IMR-90 (cell line): ENCODE measurements at regions not wholly inside any gene's neighbourhood (a gene's known extent, or its start where the extent isn't known, plus 50 kb on each side); places are given as distances from the start of the nearest gene placed in this dataset.

Experiments used
- ATAC-seq: fragments of 200-7000 bp; cut with Tn5 transposase; 2 replicates; pipeline ENCODE4 v1.9.1; 2020; ENCODE audit warnings: low read depth, mild to moderate bottlenecking, moderate library complexity
- BruUV-seq: library from RNA; stranded (reverse); fragments of 400-500 nt; replicated peaks from 2 replicates; lab custom pipeline; 2021; lab: Mats Ljungman, UMichigan
- CTCF ChIA-PET: fragments of 300-600 bp; formaldehyde crosslinking; extraction: SDS; loops from one replicate; lab custom pipeline; 2021; ENCODE audit warnings: antibody characterized with exemption; lab: Yijun Ruan, JAX
- POLR2A ChIA-PET: fragments of 300-600 bp; sonication (Branson Sonifier 250); formaldehyde crosslinking; loops from one replicate; lab custom pipeline; 2022; ENCODE audit warnings: antibody characterized with exemption; ENCODE audit not compliant: unreplicated experiment; lab: Charles Lee
- DNase-seq: peaks from one replicate; pipeline ENCODE4 v3.0.0; 2013
- H2AFZ ChIP-seq: replicated peaks from 2 replicates; pipeline ENCODE3; 2013; ENCODE audit warnings: low read length, mild to moderate bottlenecking; ENCODE audit not compliant: poor library complexity
- H2AK5ac ChIP-seq: 2 replicates; pipeline ENCODE4 v1.6.1; 2013; ENCODE audit warnings: low read depth, low read length, inconsistent platforms
- H2AK9ac ChIP-seq: replicated peaks from 2 replicates; pipeline ENCODE3; 2013; ENCODE audit warnings: mild to moderate bottlenecking, low read depth, low read length, moderate library complexity; ENCODE audit not compliant: poor library complexity
- H2BK120ac ChIP-seq: 2 replicates; pipeline ENCODE4 v1.6.1; 2013; ENCODE audit warnings: low read depth, low read length, inconsistent platforms
- H2BK15ac ChIP-seq: 3 replicates; pipeline ENCODE4 v1.6.1; 2013; ENCODE audit warnings: low read depth, low read length, inconsistent platforms
- H2BK20ac ChIP-seq: 2 replicates; pipeline ENCODE4 v1.6.1; 2013; ENCODE audit warnings: low read depth, mild to moderate bottlenecking, inconsistent platforms, low read length, moderate library complexity
- H2BK5ac ChIP-seq: 2 replicates; pipeline ENCODE4 v1.6.1; 2013; ENCODE audit warnings: mild to moderate bottlenecking, low read depth, low read length, inconsistent platforms; ENCODE audit not compliant: poor library complexity, severe bottlenecking
- H3K14ac ChIP-seq: replicated peaks from 2 replicates; pipeline ENCODE4 v1.6.1; 2013; ENCODE audit warnings: low read depth, low read length, inconsistent platforms
- H3K18ac ChIP-seq: 2 replicates; pipeline ENCODE4 v1.6.1; 2013; ENCODE audit warnings: low read depth, low read length, control low read depth
- H3K23ac ChIP-seq: 2 replicates; pipeline ENCODE4 v1.6.1; 2013; ENCODE audit warnings: low read depth, low read length, inconsistent platforms
- H3K27ac ChIP-seq: 2 replicates; pipeline ENCODE4 v1.5.1; 2013; ENCODE audit warnings: mild to moderate bottlenecking, control low read depth, low read length; ENCODE audit not compliant: insufficient read depth
- H3K27me3 ChIP-seq: 2 replicates; pipeline ENCODE4 v1.6.1; 2013; ENCODE audit warnings: low read length; ENCODE audit not compliant: control insufficient read depth, insufficient read depth
- H3K36me3 ChIP-seq: 2 replicates; pipeline ENCODE4 v1.6.1; 2013; ENCODE audit warnings: low read length, mixed read lengths; ENCODE audit not compliant: control insufficient read depth, insufficient read depth
- H3K4ac ChIP-seq: 2 replicates; pipeline ENCODE4 v1.6.1; 2013; ENCODE audit warnings: low read depth, low read length, inconsistent platforms
- H3K4me1 ChIP-seq: 2 replicates; pipeline ENCODE4 v1.6.1; 2013; ENCODE audit warnings: low read length, mixed read lengths; ENCODE audit not compliant: control insufficient read depth, insufficient read depth
- H3K4me2 ChIP-seq: 2 replicates; pipeline ENCODE4 v1.6.1; 2013; ENCODE audit warnings: low read depth, mild to moderate bottlenecking, control low read depth, low read length, moderate library complexity
- H3K4me3 ChIP-seq: 2 replicates; pipeline ENCODE4 v1.5.1; 2013; ENCODE audit warnings: low read depth, mild to moderate bottlenecking, control low read depth, low read length, moderate library complexity; ENCODE audit not compliant: insufficient read depth
- H3K56ac ChIP-seq: 2 replicates; pipeline ENCODE4 v1.6.1; 2013; ENCODE audit warnings: low read length, inconsistent platforms; ENCODE audit not compliant: insufficient read depth; ENCODE audit errors: extremely low read depth
- H3K79me1 ChIP-seq, 2 experiments: 2 replicates each; pipeline ENCODE4 v1.6.1; 2013; ENCODE audit warnings: low read length in 2 of 2, inconsistent platforms in 1 of 2, low read depth in 1 of 2
- H3K9ac ChIP-seq: 2 replicates; pipeline ENCODE4 v1.6.1; 2013; ENCODE audit warnings: low read depth, low read length, control low read depth
- H3K9me1 ChIP-seq: 2 replicates; pipeline ENCODE4 v1.6.1; 2013; ENCODE audit warnings: low read length, inconsistent platforms; ENCODE audit not compliant: insufficient read depth
- H3K9me3 ChIP-seq: 2 replicates; pipeline ENCODE4 v1.6.1; 2013; ENCODE audit warnings: low read length; ENCODE audit not compliant: control insufficient read depth, insufficient read depth
- H4K20me1 ChIP-seq: 2 replicates; pipeline ENCODE4 v1.6.1; 2013; ENCODE audit warnings: low read length, inconsistent platforms; ENCODE audit not compliant: insufficient read depth
- H4K5ac ChIP-seq: 2 replicates; pipeline ENCODE4 v1.6.1; 2013; ENCODE audit warnings: mild to moderate bottlenecking, low read depth, low read length, control low read depth
- H4K8ac ChIP-seq, 2 experiments: 2 replicates each; pipeline ENCODE4 v1.6.1; 2013; ENCODE audit warnings: low read depth in 2 of 2, low read length in 2 of 2, control low read depth in 1 of 2, inconsistent platforms in 1 of 2
- H4K91ac ChIP-seq: 2 replicates; pipeline ENCODE4 v1.6.1; 2013; ENCODE audit warnings: low read depth, low read length, inconsistent platforms; ENCODE audit not compliant: insufficient read depth
- BHLHE40 ChIP-seq: fragments of 150-350 bp; IDR thresholded peaks from 2 replicates; pipeline ENCODE4 v1.6.1; 2016; ENCODE audit warnings: mild to moderate bottlenecking, low read depth, low read length
- CEBPB ChIP-seq: IDR thresholded peaks from 2 replicates; pipeline ENCODE4 v1.6.1; 2012; ENCODE audit warnings: low read depth, low read length, improper control_type of control experiment
- CTCF ChIP-seq: conservative IDR thresholded peaks from 2 replicates; pipeline ENCODE4 v1.5.1; 2012; ENCODE audit warnings: mild to moderate bottlenecking, low read depth, low read length, improper control_type of control experiment
- ELK1 ChIP-seq: fragments of 150-350 bp; IDR thresholded peaks from 2 replicates; pipeline ENCODE4 v1.6.1; 2016; ENCODE audit warnings: low read depth, mild to moderate bottlenecking, low read length, moderate library complexity, borderline replicate concordance
- FOS ChIP-seq: fragments of 150-350 bp; IDR thresholded peaks from 2 replicates; pipeline ENCODE4 v1.6.1; 2016; ENCODE audit warnings: low read depth, low read length
- MAFK ChIP-seq: IDR thresholded peaks from 2 replicates; pipeline ENCODE4 v1.6.1; 2012; ENCODE audit warnings: low read depth, low read length, improper control_type of control experiment
- NFE2L2 ChIP-seq: fragments of 150-350 bp; IDR thresholded peaks from 2 replicates; pipeline ENCODE4 v1.6.1; 2016; ENCODE audit warnings: low read depth, mild to moderate bottlenecking, low read length
- RFX5 ChIP-seq: IDR thresholded peaks from 2 replicates; pipeline ENCODE4 v1.8.0; 2012; ENCODE audit warnings: low read depth, mild to moderate bottlenecking, low read length, moderate library complexity
- WGBS, 2 experiments: methylation state at CpG; one replicate each; pipeline versions ENCODE4 v1.1.5 to v1.1.7; 2013; ENCODE audit warnings: missing lambda C conversion rate in 2 of 2; ENCODE audit not compliant: insufficient read length in 1 of 2; ENCODE audit errors: extremely low coverage in 2 of 2; 5-methylcytosine and 5-hydroxymethylcytosine counted together
- dilution Hi-C: fragments of 300-500 bp; cut with HindIII; formaldehyde crosslinking; loops from one replicate; pipeline ENCODE4 v1.14.3; 2018; ENCODE audit warnings: low sequenced_read_pairs; ENCODE audit not compliant: unreplicated experiment
- in situ Hi-C: fragments of 300-500 bp; cut with MboI; formaldehyde crosslinking; loops from 3 replicates; pipeline ENCODE4 v1.14.3; 2019; ENCODE audit warnings: low sequenced_read_pairs, inconsistent platforms, mixed read lengths
- intact Hi-C: fragments of 100-400 bp; cut with micrococcal nuclease; formaldehyde crosslinking; loops from 2 replicates; pipeline ENCODE4 v1.10.0; 2022

- H3K4ac ChIP-seq = no peak overlapping the region
These were observed 310.2 kb upstream of the SGK1 start for GRCh38 chr6:134628154-134628553.

More at GRCh38 chr6:134628154-134628553, 310.2 kb upstream of the SGK1 start:
- Histone ChIP-seq H3K9ac (no peak overlapping the region), H4K8ac (no peak overlapping the region), H2AFZ (no peak overlapping the region), H3K27me3 (no peaks in the 10 kb centered on the region), H2BK20ac (no peak overlapping the region), H2BK5ac (no peak overlapping the region), H3K56ac (no peak overlapping the region), H3K79me1 (no peaks in the 10 kb centered on the region), H4K20me1 (no peaks in the 10 kb centered on the region), H2AK9ac (no peak overlapping the region), H3K4me2 (no peak overlapping the region), H3K14ac (no peak overlapping the region), H3K9me1 (no peaks in the 10 kb centered on the region), H3K23ac (no peak overlapping the region), H4K5ac (no peak overlapping the region), H3K4me1 (no peaks in the 10 kb centered on the region), H2AK5ac (no peak overlapping the region), H3K18ac (no peak overlapping the region), H2BK120ac (no peak overlapping the region), H2BK15ac (no peak overlapping the region), H3K27ac (no peak overlapping the region), H3K36me3 (no peaks in the 10 kb centered on the region), H4K91ac (no peak overlapping the region), H3K9me3 (no peaks in the 10 kb centered on the region), H3K4me3 (no peak overlapping the region)
- no CpG with 5 or more reads among the region's 2 CpGs for whole genome bisulfite sequencing, 2 experiments
- in situ Hi-C loops (no loop called here), dilution Hi-C loops (no loop called here), intact Hi-C loops (no loop called here)
- ChIA-PET POLR2A (no interaction called here), CTCF (interaction anchor here (0.6 to 1.2 kb wide), 3 partner anchors 13 to 206 kb away, joined by 3 to 5 read pairs (median 3); no protein-coding TSS in a partner anchor)
- no TSS peak for BruUV-seq
- TF ChIP-seq FOS (no peak), CTCF (no peak), MAFK (no peak), ELK1 (no peak), RFX5 (no peak), BHLHE40 (no peak), NFE2L2 (no peak), CEBPB (no peak)
- DNase-seq (no peak), ATAC-seq (no peak)
